Esophagus squamous epithelium (tissue), 5 donors: ENCODE measurements at regions not wholly inside any gene's neighbourhood (a gene's known extent, or its start where the extent isn't known, plus 50 kb on each side); places are given as distances from the start of the nearest gene placed in this dataset.

ENCODE experiments used
- DNase-seq: peaks from one replicate; lab custom pipeline; 2025; lab: John Stamatoyannopoulos, UW
- H3K27ac ChIP-seq, 4 donors: fragments of 200-600 bp; sonication (generic); one replicate each; pipeline ENCODE4 v1.5.1; 2016 to 2019; ENCODE audit warnings: mild to moderate bottlenecking in 1 of 4
- H3K27me3 ChIP-seq, 4 donors: fragments of 200-600 bp; sonication (generic); 1 replicate in 3 of 4; 2 replicates in 1 of 4; pipeline versions ENCODE4 v1.5.1 to v1.6.0; 2017 to 2021; ENCODE audit warnings: antibody characterized with exemption in 1 of 4
- H3K36me3 ChIP-seq, 3 donors: fragments of 200-600 bp; sonication (generic); one replicate each; pipeline ENCODE4 v1.5.1; 2016 to 2019
- H3K4me1 ChIP-seq, 3 donors: fragments of 200-600 bp; sonication (generic); one replicate each; pipeline ENCODE4 v1.5.1; 2017 to 2019
- H3K4me3 ChIP-seq, 4 donors: fragments of 200-600 bp; sonication (generic); 1 replicate in 3 of 4; 2 replicates in 1 of 4; pipeline ENCODE4 v1.5.1; 2016 to 2019; ENCODE audit warnings: mild to moderate bottlenecking in 2 of 4, moderate library complexity in 1 of 4
- H3K9me3 ChIP-seq, 3 donors: fragments of 200-600 bp; sonication (generic); one replicate each; pipeline ENCODE4 v1.5.1; 2016 to 2019
- POLR2A ChIP-seq, 4 donors: fragments of 450-650 bp; IDR thresholded peaks; one replicate each; pipeline ENCODE4 v1.6.1; 2017; ENCODE audit warnings: antibody characterized with exemption in 4 of 4, mild to moderate bottlenecking in 4 of 4, moderate library complexity in 3 of 4
- WGBS, 2 donors: methylation state at CpG; one replicate each; pipeline ENCODE4 v1.1.5; 2018; 5-methylcytosine and 5-hydroxymethylcytosine counted together
- intact Hi-C: fragments of 100-400 bp; cut with DNase I; formaldehyde crosslinking; loops from one replicate; pipeline ENCODE4 v1.15.0; 2022
- TF ChIP-seq, protein P1 (sequence below), 6 experiments: fragments of 450-650 bp in 4 of 6; fragments of 200-600 bp in 2 of 6; sonication (generic) in 2 of 6; IDR thresholded peaks; one replicate each; pipeline ENCODE4 v1.5.1; 2016 to 2019; ENCODE audit warnings: antibody characterized with exemption in 6 of 6, mild to moderate bottlenecking in 4 of 6, moderate library complexity in 4 of 6
- donor health status: DM: yes; HTN: yes; CAD: no.

DNA sequence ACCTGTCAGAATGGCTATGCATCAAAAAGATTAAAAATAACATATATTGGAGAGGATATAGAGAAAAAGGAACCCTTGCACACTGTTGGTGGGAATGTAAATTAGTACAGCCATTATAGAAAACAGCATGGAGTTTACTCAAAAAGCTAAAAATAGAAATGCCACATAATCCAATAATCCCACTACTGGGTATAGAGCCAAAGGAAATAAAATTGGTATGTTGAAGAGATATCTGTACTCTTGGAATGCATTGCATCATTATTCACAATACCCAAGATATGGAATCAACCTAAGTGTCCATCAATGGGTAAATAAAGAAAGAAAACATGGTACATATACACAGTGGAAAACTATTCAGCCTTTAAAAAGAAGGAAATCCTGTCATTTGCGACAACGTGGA is 77.2 kb downstream of the C1D start:
- no peak overlapping the region for H3K27ac ChIP-seq
- H3K4me1 ChIP-seq = no peaks in the 10 kb centered on the region
- TF ChIP-seq POLR2A (IDR thresholded peaks at IDR 0.05) = no peak
- TF ChIP-seq, protein P1, sequence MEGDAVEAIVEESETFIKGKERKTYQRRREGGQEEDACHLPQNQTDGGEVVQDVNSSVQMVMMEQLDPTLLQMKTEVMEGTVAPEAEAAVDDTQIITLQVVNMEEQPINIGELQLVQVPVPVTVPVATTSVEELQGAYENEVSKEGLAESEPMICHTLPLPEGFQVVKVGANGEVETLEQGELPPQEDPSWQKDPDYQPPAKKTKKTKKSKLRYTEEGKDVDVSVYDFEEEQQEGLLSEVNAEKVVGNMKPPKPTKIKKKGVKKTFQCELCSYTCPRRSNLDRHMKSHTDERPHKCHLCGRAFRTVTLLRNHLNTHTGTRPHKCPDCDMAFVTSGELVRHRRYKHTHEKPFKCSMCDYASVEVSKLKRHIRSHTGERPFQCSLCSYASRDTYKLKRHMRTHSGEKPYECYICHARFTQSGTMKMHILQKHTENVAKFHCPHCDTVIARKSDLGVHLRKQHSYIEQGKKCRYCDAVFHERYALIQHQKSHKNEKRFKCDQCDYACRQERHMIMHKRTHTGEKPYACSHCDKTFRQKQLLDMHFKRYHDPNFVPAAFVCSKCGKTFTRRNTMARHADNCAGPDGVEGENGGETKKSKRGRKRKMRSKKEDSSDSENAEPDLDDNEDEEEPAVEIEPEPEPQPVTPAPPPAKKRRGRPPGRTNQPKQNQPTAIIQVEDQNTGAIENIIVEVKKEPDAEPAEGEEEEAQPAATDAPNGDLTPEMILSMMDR (IDR thresholded peaks at IDR 0.05) = no peak
- peaks cover 0 to 2% (median 0%) of the 10 kb centered on the region in 3 donors for H3K9me3 ChIP-seq
- H3K36me3 ChIP-seq = no peaks in the 10 kb centered on the region
- no peaks in the 10 kb centered on the region for H3K27me3 ChIP-seq
- intact Hi-C loops = no loop called here
- DNase-seq = no peak
- H3K4me3 ChIP-seq = no peak overlapping the region
- WGBS, 2 donors = 80 to 94% methylated on average over 2 of the region's 2 CpGs

DNA sequence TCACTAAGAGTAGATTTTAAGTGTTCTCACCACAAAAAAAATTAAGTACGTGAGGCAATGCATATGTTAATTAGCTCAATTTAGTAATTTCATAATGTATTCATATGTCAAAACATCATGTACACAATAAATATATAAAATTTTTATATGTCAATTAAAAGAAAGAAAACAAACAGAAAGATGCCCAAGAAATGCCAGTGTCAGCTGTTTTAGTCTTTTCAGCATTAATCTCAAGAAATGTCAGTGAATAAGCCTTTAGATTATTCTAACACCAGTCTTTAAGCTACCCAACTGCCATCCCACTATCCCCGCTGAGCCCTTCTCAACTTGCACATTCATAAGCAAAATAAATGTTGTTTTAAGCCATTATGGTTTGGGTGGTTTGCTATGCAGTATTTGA is 76.5 kb downstream of the C1D start:
- intact Hi-C loops = no loop called here
- DNase-seq = no peak
- no peaks in the 10 kb centered on the region for H3K27me3 ChIP-seq
- H3K27ac ChIP-seq = no peak overlapping the region
- H3K4me3 ChIP-seq = no peak overlapping the region
- TF ChIP-seq POLR2A (IDR thresholded peaks at IDR 0.05) = no peak
- TF ChIP-seq, protein P1 (IDR thresholded peaks at IDR 0.05) = no peak
- no peaks in the 10 kb centered on the region for H3K36me3 ChIP-seq
- WGBS, 2 donors = 85 to 94% methylated on average over 2 of the region's 2 CpGs
- peaks cover 0 to 2% (median 0%) of the 10 kb centered on the region in 3 donors for H3K9me3 ChIP-seq
- H3K4me1 ChIP-seq = no peaks in the 10 kb centered on the region
